ENCODE measurements at regions not wholly inside any gene's neighbourhood (a gene's known extent, or its start where the extent isn't known, plus 50 kb on each side); places are given as distances from the start of the nearest gene placed in this dataset.

DNA sequence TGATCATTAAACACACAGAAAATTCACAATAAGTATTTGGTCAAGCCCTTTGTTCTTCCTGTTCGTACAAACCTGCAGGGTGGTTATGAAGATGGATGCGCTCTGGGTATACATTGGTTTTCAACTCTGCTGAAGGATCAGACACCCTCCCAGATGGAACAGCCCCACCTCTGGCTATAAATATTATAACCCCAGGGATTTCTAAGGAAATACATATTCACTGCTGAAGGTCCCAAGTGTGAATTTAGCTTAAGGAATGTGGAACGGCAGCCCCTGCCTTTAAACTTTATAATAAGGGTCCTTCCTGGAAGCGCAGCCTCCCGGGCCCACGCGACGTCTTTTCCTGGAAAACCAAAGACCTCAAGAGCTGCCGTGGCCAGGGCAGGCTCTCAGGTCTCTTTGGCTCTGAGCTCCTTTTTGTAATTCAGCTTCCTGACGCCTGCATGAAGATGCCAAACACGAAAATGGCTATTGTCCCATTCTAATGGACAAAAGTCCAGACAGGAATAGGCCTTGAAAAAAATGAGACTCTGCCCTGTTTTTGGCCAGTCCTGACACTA lies 172.4 kb upstream of the SSTR4 start:
- no peak for DNase-seq

DNA sequence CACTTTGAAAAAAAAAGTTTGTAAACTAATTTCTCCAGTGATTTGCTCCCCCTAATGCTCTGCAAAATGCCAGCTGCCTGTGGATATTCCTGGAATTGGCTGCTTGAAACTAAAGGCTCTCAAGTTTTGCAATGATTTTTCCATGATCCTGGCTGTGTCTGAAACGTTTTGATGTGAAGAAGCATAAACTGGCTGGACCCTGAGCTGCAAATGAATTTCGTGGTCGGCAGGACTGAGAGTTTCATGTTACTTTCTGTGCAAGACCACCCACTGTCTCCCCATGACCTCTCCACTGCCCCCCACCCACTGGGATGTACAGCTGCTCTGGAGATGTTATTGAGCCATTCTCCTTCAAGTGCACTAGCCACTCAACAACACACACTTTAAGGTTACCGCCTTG lies 171.3 kb upstream of the SSTR4 start:
- no peak for DNase-seq

GRCh38 chr20:22866812-22867341 lies 168.2 kb upstream of the SSTR4 start:
- no peak for DNase-seq

- no peak for DNase-seq
These were observed 156.9 kb upstream of the SSTR4 start for GRCh38 chr20:22878166-22878565.

DNA sequence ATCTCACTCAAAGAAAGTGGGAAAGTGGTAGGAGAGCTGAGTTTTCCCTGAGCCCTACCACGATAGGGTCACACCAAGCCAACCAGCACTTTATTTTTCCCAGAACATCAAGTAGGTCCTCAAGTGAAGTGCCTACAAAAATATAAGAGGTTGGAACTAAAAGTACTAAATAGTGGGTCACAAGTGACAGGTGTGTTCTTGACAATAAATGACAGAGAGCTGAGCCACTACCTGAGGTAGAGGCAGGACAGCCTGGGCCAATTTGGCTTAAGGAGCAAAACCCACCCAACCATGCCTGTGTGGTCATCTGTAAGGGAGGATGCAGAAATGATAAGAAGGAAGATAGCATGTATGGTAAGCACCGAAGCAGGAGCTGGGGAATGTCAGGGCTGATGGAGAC lies 154.8 kb upstream of the SSTR4 start:
- no peak for DNase-seq

GRCh38 chr20:22887796-22888195 lies 147.3 kb upstream of the SSTR4 start:
- DNase-seq = no peak

DNA sequence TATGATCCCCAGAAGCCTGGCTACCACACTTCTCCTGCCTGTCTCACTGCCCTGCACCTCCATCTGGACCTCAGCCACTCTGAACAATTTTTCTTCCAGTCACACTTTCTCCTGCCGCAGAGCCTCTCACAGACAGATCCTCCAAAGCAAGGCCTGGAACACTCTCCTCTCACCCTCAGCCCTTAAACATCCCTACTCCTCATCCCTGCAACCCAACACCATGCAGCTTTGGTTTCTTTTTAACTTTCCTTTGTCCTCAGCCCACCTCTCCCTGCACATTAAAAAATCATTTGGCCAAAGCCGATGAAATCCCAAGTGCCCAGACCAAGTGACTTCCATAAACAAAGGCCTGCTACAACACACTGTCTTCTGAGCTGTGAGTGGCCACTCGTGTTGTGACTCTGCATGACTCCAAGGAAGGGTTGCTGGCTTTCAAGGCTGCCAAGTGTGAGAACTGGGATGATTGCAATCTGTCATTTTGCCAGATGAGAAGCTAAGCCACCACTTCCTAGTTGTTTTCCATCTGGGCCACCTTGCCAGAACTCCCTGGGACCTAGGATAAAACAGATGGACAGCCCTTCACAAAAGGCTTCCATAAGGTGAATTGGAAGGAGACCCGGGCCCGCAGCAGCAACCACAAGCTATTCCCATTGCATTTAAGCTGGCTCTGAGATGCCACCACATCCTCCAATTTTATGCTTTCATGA lies 144.4 kb upstream of the SSTR4 start:
- no peak for DNase-seq

DNA sequence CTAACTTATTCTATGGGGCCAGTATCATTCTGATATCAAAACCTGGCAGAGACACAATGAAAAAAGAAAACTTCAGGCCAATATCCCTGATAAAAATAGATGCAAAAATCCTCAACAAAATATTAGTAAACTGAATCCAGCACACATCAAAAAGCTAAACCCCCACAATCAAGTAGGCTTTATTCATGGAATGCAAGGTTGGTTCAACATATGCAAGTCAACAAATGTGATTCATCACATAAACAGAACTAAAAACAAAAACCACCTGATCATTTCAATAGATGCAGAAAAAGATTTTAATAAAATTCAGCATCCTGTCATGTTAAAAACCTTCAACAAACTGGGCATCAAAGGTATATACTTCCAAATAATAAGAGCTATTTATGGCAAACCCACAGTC lies 133.9 kb upstream of the SSTR4 start:
- DNase-seq = no peak

GRCh38 chr20:22901921-22902320 lies 133.2 kb upstream of the SSTR4 start:
- DNase-seq = no peak

GRCh38 chr20:22904386-22904785 lies 130.7 kb upstream of the SSTR4 start:
- DNase-seq = no peak

- no peak for DNase-seq
These were observed 130.2 kb upstream of the SSTR4 start for GRCh38 chr20:22904905-22905304.

GRCh38 chr20:22905658-22906057 lies 129.5 kb upstream of the SSTR4 start:
- no peak for DNase-seq

DNA sequence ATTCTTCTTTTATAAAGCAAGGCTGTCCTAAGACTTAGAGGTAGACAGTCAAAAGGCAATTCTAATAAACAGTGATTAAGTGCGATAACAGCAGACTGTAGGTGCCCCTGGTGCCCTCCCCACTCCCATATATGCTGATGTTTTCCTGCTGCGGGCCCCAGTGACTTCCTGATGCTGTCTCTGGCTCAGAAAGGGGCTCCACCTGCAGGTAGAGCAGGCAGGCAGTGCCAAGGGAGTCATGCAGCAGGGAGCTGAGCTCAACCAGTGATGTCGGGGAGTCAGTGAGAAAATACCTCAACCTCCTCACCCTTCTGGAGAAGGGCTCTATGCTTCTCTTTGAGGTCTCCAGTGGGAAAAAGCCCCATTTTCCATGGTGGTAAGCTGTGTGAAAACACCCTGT lies 126.7 kb upstream of the SSTR4 start:
- no peak for DNase-seq

DNA sequence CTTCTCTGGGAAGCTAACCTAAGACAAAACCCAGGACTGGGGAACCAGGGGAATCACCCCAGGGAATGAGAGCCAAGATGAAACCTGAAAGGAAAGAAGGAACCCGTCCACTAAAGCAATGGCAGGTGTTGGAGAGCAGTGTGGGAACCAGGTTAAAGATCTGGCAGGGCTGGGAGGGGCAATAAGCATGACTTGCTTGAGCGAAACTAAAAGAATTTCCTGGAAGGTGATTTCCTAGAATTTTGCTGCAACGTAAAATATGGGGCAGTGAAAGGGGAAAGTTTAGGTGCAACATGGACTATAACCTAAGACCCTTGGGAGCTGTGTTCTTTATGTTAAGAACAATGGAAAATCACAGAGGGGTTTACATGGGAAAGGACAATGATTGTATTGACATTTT lies 126.2 kb upstream of the SSTR4 start:
- no peak for DNase-seq

DNA sequence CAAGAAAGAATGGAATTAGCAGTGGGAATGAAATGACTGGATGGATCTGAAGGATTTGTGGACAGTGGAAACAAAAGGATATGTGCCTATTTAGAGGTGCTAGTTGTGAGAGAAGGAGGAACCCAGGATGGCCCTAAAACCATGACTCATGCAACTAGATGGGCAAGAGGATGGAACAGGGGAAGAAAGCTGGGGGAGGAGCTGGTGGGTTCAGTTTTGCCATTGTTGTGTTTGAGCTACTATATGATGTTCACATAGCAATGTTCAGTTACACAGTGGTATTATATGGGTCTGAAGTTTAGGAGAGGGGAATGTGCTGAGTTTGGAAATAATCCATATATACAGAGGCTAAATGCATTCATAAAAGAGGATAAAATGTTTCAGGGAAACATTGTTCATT lies 125.7 kb upstream of the SSTR4 start:
- no peak for DNase-seq

GRCh38 chr20:22910287-22910852 lies 124.7 kb upstream of the SSTR4 start:
- no peak for DNase-seq

DNA sequence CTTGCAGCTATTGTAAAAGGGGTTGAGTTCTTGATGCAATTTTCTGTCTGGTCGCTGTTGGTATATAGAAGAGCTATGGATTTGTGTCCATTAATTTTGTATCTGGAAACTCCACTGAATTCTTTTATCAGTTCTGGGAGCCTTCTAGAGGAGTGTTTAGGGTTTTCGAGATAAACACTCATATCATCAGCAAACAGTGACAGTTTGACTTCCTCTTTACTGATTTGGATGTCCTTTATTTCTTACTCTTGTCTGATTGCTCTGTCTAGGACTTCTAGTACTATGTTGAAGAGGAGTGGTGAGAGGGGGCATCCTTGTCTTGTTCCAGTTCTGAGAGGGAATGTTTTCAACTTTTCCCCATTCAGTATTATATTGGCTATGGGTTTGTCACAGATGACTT lies 120.8 kb upstream of the SSTR4 start:
- DNase-seq = no peak

- no peak for DNase-seq
These were observed 119.6 kb upstream of the SSTR4 start for GRCh38 chr20:22915512-22915911.

DNA sequence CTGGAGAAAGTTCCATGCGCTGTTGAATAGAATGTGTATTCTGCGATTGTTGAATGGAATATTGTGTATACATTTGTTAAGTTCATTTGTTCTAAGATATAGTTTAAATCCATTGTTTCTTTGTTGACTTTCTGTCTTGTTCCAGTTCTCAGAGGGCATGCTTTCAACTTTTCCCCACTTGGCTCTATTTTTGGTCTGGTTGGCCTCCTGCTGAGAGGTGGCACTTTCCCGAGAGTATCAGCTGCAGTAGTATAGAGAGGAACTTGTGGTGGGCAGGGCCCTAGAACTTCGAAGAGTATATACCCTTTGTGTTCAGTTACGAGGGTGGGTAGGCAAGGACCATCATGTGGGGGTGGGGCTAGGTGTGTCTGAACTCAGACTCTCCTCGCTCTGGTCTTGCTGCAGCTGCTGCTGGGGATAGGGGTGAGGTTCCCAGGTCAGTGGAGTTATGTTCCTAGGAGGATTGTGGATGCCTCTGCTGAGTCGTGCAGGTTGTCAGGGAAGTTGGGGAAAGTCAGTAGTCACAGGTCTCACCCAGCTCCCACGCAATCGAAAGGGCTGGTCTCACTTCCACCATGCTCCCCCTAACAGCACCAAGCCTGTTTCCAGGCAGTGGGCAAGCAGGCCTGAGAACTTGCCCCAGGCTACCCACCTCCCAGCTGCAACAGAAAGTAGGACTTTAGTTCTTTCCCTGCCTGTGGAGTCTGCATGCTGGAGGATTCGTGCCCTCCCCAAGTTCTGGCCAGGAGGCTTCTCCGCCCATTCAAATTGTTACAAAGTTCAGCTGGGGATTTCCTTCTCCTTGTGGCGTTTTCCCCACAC lies 118.9 kb upstream of the SSTR4 start:
- no peak for DNase-seq

GRCh38 chr20:22918286-22918983 lies 116.7 kb upstream of the SSTR4 start:
- no peak for DNase-seq

- no peak for DNase-seq
These were observed 114.2 kb upstream of the SSTR4 start for GRCh38 chr20:22920898-22921297.

GRCh38 chr20:22921595-22922421 lies 113.3 kb upstream of the SSTR4 start:
- no peak for DNase-seq
